ENCODE measurements at regions not wholly inside any gene's neighbourhood (a gene's known extent, or its start where the extent isn't known, plus 50 kb on each side); places are given as distances from the start of the nearest gene placed in this dataset.
"Not testable (repeated sequence)": the region's sequence is repeated elsewhere in the genome, so short reads cannot be mapped to it uniquely, and the experiment has no call there.

DNA sequence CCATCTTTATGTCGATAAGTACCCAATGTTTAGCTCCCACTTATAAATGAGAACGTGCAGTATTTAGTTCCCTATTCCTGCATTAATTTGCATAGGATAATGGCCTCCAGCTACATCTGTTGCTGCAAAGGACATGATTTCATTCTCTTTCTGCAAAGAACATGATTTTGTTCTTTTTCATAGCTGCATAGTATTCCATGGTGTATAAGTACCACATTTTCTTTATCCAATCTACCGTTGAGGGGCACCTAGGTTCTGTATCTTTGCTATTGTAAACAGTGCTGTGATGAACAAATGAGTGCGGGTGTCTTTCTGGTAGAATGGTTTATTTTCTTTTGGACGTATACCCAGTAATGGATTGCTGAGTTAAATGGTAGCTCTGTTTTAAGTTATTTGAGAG lies 63.0 kb downstream of the HLX start:
- DNase-seq (ENCODE audit: low read depth, low spot score): no peak

DNA sequence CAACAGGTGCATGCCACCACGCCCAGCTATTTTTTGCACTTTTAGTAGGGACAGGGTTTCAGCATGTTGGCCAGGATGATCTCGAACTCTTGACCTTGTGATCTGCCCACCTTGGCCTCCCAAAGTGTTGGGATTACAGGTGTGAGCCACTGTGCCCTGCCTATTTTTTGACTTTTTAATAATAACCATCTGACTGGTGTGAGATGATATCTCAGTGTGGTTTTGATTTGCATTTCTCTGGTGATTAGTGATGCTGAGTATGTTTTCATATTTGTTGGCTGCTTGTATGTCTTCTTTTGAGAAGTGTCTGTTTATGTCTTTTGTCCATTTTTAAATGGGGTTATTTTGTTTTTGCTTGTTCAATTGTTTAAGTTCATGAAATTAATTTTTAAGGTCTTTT lies 63.7 kb downstream of the HLX start:
- DNase-seq (ENCODE audit: low read depth, low spot score): not testable (repeated sequence)

DNA sequence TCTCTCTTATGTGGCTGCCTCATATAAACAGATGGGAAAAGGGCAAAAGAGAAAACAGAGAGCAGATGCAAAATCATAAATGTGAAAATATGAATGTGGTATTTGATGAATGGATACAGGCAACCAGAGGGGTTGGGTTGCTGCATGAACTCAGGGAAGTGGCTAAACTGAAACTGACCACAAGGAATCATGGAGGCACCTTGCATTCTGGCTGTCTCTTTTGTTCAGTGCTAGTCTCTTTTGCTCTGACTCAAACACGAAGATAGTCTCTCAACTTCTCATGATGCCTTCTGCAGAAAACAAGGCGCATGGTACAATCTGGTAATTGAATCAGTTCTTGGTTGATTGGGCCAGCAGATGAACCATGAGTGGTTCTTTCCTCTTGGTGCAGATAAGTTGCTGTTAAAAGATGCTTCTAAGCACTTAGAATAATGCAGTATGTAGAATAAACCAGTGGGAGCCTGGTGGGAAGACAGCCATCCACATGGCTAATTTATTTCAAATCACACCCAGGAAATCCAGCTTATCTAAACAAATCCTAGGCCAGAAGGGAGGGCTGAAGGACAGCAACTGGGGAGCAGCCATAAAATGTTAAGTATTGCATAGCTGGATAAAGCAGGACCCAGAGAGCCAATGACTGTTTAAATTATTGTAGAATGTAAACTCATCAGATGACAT lies 64.2 kb downstream of the HLX start:
- no peak for DNase-seq (ENCODE audit: low read depth, low spot score)

DNA sequence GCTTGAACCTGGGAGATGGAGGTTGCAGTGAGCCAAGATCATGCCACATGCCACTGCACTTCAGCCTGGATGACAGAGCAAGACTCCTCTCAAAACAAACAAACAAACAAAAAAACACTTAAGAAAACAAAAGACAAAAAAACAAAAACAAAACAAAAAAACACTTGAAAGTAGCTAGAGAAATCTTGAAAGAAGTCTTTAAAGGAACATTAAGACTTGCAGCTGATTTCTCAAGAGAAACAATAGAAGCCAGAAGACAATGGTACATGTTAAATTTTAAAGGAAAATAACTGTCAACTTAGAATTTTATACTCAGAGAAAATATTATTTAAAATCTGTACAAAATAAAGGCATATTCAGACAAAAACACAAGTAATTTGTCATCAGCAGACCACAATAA lies 71.3 kb downstream of the HLX start:
- DNase-seq (ENCODE audit: low read depth, low spot score): no peak

DNA sequence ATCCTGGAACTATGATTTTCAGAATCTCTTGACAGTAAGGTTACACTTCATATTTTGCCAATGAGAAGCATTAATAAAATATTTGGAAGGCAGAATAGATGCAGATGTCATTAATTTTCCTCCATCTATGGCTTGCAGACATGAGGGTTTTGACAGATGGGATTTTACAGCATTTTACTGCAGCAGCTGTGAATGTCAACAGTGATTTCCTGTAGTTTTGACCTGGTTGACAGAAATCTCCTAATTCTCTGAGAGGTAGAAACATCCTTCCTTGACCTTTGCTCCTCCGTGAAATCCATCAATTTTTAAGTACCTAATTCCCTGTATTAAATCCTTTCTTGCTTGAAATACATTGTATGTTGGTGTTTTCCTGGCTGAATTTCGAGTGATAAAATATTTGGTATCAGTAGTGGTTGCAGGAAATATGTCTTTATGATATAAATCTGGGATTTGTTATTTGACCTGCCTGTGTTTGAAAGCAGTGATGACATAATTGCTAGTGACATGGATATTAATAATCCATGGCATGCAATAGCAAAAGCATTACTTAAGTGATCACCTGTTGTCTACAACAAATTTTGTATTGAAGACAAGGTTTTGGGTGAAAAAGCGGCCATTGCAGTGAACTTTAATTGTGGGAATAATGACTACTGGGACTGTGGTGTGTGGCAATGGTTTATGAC lies 73.9 kb downstream of the HLX start:
- DNase-seq (ENCODE audit: low read depth, low spot score): no peak

DNA sequence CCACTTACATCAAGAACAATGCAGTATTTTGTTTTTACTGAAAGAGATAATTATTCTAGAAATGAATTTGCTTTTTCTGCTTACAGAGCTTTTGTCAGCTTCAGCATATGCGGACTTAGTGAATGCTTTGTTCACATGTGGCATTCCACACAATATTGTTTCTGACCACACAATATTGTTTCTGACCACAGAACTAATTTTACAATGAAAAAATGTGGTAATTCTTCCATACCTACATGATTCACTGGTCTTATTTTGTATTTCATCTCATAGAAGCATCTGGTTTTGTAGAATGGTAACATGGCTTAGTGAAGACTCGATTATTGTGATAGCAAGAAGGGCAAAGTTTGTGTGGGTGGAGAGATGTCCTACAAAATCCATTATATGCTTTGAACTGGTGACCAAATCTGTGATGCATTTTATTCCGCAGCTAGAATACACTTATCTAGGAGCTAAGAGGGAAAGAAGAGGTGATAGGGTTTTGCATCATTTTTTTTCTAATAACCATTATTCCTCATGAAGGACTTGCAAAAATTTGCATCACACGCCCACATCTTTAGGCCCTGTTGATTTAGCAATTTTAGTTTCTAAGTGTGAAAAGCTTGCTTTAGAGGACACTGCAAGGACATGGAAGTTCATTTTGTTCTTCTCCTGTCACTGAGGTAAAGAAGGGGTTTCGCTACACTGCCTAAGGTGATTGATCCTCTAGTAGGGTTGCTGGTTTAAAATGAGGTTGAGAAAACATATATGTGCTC lies 75.3 kb downstream of the HLX start:
- DNase-seq (ENCODE audit: low read depth, low spot score): no peak

DNA sequence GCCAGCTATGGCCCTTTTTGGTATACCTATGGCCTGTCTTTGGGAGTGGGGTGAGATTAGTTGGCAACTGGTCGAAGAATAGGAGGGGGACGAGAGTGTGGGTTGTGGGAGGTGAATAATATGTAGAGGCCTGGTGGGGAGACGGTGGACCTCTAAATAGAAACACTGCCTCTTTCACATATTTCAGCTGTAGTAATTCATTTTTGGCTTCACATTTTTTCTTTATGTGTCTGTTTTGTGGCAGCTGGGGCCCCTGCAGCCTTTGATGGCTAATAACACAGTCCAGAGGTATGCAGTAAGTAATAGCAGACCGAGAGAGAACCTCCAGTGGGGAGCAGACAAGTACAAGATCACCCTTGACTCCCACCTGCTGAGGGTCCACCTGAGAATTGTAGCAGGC lies 75.9 kb downstream of the HLX start:
- no peak for DNase-seq (ENCODE audit: low read depth, low spot score)

DNA sequence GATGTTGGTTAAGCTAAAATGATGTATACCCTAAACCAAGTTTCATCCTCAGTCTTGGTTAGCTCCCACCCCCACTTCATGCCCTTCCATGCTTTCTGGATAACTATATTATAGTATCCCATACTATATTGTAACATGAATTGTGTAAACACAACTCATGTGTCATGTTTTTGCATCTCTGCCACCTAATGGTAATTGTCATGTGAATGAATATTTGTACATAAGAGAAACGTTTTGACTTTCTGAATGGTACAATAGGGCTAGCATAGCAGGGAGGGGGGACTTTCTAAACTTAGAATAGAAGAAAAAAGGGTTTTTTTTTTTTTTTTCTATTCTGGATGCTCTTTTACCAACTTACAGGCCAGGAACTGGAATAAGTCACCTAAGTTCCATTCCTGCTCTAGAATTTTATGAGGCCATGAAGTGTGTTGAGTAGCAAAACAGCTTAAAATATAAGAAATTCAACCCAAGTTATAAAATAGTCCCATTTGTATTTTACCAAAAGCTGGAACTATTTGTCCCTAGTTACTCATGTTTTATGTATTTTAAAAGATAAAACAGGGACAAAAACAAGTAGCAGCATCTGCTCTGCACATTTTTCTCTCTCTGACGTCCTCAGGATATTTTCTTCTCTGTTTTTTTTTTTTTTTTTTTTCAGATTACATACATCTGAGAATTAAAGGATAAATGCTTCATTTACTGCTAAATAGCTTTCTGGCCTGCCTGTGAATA lies 77.4 kb downstream of the HLX start:
- DNase-seq (ENCODE audit: low read depth, low spot score): no peak

DNA sequence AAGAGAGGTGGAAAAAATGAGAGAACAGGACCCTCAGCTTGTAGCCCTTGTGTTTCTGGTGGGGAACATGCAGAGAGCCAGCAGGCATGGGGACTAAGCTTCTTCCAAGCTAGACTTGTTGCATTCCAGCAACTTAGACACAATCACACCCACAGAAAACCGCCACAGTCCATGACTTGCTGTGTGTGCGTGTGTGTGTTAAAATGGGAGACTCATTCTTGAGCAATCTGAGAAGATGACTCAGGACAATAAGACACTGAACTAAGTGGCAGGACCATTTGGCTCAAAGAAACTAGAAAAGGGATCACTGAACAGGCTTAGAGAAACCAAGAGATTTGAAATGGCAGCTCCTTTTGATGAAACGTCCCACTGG lies 78.0 kb downstream of the HLX start:
- DNase-seq (ENCODE audit: low read depth, low spot score): no peak

DNA sequence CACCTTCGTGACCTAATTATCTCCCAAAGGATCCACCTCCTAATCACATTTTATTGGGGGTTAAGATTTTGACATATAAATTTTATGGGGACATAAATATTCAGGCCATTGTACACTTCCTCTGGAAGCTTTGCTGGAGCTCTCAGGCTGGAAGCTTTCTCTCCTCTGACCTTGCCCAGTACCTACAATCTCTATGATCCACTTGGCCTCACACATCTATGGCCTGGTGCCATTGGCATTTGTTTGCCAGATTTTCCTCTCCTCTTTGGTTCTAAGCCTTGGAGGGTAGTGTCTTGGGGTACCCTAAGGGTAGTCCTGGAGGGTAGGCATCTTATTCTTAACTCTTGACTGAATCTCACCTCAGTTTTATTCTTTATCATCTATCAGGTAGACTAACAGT lies 79.0 kb downstream of the HLX start:
- no peak for DNase-seq (ENCODE audit: low read depth, low spot score)

DNA sequence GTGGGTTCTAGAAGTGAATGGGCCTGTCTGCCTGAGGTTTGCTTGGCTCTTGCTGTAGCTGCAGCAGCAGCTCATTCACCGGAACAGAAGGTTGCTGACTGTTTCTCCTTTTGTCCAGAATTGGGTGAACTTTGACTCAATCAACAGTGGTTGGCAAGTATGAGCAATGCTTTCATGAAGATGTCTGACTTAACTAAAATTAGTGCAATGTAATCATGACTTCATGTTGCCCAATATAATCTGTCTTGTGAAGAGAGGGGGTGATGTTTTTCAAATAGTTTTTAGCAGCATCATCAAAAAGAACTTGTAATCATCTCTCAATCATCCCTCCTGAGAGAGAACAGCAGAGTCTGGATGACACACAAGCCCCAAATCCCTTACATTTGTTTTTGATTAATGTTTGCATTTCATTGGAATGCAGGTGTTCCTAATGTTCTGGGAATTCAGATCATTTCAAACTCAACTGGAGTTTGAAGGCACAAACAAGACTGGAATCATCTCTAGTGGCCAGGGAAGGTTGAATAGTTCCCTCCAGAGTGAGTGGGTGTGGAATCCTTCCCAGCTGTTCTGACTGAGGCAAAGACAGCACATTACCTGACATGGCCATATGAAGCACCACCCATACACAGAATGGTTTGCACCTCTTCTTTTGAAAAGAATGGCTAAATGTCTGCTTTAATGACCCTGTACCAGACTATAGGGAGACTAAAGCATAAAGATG lies 82.9 kb downstream of the HLX start:
- no peak for DNase-seq (ENCODE audit: low read depth, low spot score)

DNA sequence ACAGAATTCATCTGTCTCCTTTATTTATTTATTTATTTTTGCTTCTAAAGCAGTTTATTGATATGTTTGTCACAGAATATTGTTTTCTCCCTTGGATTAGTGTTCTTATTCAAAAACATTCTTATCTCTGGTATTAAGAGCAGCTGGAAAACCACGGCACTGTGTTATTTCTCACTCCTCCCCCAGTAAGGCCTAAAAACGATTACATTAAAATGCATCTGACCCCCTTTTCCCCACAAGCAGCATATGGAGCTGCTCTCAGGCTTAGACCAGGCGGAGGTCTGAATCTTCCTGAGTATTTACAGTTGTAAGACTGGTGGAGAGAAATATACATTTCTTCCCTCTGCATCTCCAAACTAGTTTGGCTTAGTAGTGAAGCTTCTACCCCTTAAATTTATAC lies 86.8 kb downstream of the HLX start:
- DNase-seq (ENCODE audit: low read depth, low spot score): no peak

DNA sequence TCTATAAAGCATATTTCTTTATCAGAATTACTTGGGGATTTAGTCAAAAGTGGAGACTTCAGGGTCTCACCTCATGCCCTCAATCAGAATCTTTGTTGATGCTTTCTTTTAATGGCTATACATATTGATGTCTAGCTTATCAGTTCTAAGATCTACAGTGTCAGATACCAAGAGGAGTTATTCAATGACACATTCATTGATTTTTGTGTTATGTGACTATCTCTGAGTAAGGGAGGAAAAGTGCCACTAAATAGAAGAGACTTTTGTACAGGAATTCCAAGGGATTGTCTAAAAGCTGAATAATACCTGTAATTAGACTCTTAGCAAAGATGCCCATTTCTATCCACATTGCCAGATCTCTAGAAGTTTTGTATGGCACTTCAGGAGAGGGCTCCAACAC lies 87.2 kb downstream of the HLX start:
- DNase-seq (ENCODE audit: low read depth, low spot score): no peak

DNA sequence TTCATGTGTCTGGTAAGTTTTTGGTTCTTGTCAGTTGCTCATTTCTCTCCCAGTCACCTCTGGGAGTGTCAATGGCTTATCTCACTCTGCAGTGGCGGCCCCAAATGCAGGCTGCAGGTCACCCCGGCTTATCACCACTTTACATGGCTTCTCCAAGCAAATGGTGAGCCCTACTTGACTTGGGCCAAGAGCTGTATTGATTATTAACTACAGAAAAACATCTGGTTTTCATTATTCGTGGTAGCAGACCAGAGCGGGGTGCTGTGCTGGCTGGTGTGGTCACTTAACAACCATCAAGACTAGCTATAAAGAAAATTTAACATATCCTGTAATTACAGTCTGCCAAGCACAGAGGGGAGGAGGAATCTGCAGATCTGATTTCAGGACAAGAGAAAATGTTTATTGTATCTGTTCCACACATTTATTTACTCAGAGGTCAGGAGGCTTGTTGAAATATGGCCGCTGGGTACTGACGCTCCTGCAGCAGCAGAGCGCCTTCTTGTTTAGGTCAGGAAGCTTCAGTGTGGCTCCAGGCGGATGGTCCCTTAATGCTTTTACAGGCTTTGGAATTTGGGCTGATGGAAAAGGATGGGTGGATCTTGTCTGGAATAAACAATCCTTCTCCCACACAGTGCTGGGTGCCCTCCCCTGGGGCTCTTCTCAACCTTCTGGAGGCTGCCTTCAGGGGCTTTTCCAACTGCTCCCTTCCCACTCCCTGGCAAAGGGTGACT lies 87.8 kb downstream of the HLX start:
- DNase-seq (ENCODE audit: low read depth, low spot score): no peak

DNA sequence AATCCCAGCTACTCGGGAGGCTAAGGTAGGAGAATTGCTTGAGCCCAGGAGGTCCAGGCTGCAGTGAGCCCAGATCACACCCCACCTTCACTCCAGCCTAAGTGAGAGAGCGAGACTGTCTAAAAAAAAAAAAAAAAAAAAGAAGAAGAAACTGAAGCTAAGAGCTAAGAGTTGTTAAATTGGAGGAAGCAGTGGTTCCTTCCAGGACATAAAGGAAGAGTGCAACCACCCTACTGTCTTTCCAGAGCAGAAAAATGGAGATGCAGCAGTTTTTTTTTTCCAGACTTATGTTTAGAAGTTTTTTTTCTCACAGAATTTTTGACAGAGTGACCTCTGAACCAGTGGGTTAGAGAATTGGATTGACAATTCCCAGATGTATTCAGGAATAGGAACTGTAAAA lies 88.7 kb downstream of the HLX start:
- DNase-seq (ENCODE audit: low read depth, low spot score): no peak

DNA sequence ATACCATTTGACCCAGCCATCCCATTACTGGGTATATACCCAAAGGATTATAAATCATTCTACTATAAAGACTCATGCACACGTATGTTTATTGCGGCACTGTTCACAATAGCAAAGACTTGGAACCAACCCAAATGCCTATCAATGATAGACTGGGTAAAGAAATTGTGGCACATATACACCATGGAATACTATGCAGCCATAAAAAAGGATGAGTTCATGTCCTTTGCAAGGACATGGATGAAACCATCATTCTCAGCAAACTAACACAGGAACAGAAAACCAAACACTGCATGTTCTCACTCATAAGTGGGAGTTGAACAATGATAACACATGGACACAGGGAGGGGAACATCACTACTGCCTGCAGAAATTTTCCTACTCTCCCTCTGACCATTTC lies 90.0 kb downstream of the HLX start:
- not testable (repeated sequence) for DNase-seq (ENCODE audit: low read depth, low spot score)

DNA sequence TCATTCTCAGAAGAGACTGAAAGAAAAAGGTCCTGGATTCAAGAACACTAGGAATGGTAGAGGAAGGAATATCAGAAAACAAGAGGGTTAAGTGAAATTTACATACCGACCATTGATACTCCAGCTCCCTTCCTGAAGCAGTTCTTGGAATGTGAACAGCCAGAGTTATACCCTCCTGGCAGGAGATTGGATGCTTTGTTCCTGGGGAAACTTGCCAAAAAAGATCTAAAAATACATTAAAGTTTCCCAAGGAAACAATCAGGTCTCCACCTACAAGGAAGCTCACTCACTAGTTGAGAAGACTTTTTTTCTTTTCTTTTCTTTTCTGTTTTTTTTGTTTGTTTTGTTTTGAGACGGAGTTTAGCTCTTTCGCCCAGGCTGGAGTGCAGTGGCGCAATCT lies 91.1 kb downstream of the HLX start:
- DNase-seq (ENCODE audit: low read depth, low spot score): no peak

DNA sequence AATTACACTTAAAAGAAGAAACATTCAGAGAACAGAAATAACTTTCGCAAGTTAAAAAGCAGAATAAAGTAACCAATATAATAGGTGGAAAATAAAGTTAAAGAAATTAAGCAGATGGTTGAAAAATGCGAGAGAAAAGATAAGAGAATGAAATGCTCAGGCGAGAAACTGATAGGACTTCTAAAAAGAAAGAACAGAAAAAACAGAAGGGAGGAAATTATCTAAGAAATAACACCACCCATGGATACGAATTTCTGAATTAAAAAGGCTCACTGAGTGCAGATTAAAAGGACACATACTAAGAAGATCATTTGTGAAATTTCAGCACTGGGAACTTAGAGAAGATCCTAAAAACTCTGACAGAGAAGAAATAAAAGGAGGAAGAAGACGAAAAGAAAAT lies 92.0 kb downstream of the HLX start:
- DNase-seq (ENCODE audit: low read depth, low spot score): no peak

DNA sequence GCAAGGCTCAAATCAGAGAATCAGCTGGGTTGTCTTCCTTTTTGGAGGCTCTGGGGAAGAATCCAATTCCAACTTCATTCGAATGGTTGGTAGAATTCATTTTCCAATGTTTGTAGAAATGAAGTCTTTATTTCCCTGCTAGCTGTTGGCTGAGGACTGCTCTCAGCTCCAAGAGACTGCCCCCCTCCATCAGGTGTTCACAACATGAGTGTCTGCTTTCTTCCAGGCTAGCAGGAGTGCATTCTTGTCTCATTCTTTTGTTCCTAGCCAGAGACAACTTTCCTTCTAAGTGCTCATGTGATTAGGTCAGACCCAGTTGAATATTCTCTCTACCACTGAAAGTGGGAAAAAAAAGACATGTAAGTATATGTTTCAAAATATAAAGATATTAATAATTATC lies 95.2 kb downstream of the HLX start:
- no peak for DNase-seq (ENCODE audit: low read depth, low spot score)

DNA sequence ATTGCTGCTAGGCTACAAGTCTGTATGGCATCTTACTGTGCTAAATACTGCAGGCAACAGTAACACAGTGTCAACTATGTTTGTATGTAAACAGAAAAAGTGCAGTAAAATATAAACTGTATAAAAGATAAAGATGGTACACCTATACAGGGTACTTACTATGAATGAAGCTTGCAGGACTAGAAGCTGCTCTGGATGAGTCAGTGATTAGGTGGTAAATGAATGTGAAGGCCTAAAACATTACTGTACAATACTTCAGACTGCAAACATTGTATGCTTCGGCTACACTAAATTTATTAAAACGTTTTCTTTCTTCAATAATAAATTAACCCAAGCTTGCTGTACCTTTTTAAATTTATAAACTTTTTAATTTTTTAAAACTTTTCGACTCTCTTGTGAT lies 97.1 kb downstream of the HLX start:
- DNase-seq (ENCODE audit: low read depth, low spot score): no peak

DNA sequence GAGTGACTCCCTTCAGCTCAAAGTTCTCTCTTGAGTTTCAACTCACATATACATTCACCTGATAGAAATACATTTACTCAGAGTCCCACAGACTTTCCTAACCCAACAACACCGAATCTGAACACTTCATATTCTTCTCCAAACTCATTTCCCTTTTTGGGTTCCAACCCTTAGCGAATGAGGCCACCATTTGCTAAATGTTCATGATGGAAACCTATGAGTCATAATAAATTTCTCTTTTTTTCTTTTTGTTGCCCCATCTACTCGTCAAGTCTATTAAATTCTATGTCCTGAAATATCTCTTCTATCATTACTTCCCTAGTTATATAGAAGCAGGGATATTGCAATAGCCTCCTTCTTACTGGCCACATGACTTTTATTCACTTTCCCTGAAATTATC lies 100.1 kb downstream of the HLX start:
- no peak for DNase-seq (ENCODE audit: low read depth, low spot score)

All from iPS DF 19.7 (cell line).